SU-DHL-6 (cell line): ENCODE measurements at regions not wholly inside any gene's neighbourhood (a gene's known extent, or its start where the extent isn't known, plus 50 kb on each side); places are given as distances from the start of the nearest gene placed in this dataset.

Experiments
- CTCF ChIP-seq: fragments of 200-600 bp; sonication (generic); IDR thresholded peaks from one replicate; pipeline ENCODE4 v1.5.1; 2017; ENCODE audit warnings: antibody characterized with exemption, mild to moderate bottlenecking, low read length, moderate library complexity; ENCODE audit not compliant: insufficient read depth, poor library complexity, severe bottlenecking
- EZH2phosphoT487 ChIP-seq: fragments of 200-600 bp; sonication (generic), shearing (Covaris generic); conservative IDR thresholded peaks from 2 replicates; pipeline ENCODE4 v1.6.1; 2018; ENCODE audit warnings: mild to moderate bottlenecking, antibody characterized with exemption, low read length, moderate library complexity, mixed read lengths

GRCh38 chr13:105994340-105994739, 541.1 kb downstream of the EFNB2 start:
- TF ChIP-seq CTCF (no peak), EZH2phosphoT487 (no peak)
